ENCODE measurements at regions not wholly inside any gene's neighbourhood (a gene's known extent, or its start where the extent isn't known, plus 50 kb on each side); places are given as distances from the start of the nearest gene placed in this dataset.

- no peak overlapping the region for H3K27ac ChIP-seq (ENCODE audit: insufficient read depth, low read length)
- H3K27me3 ChIP-seq (ENCODE audit: control insufficient read depth, insufficient read depth, low read length) = peaks cover 29% of the 10 kb centered on the region
- no peak overlapping the region for H2AK9ac ChIP-seq (replicated peaks; ENCODE audit: low read depth, low read length, poor library complexity)
- no peaks in the 10 kb centered on the region; the same call in 1 of the 2 replicates for H3K4me1 ChIP-seq (ENCODE audit: control insufficient read depth, insufficient read depth, low read length)
- CTCF ChIA-PET = no interaction called here
- H4K8ac ChIP-seq (ENCODE audit: low read depth in 2 of 2, low read length in 2 of 2) = no peak overlapping the region
- H3K23ac ChIP-seq (ENCODE audit: low read depth, low read length) = no peak overlapping the region
- intact Hi-C loops (cut with micrococcal nuclease) (no loop called here), dilution Hi-C loops (cut with HindIII; ENCODE audit: low sequenced_read_pairs, unreplicated experiment) (no loop called here), in situ Hi-C loops (cut with MboI; ENCODE audit: low sequenced_read_pairs) (no loop called here)
- H4K20me1 ChIP-seq (ENCODE audit: insufficient read depth, low read length) = no peaks in the 10 kb centered on the region
- no peak overlapping the region for H4K91ac ChIP-seq (ENCODE audit: insufficient read depth, low read depth, low read length)
- H2BK120ac ChIP-seq (ENCODE audit: low read depth, low read length) = no peak overlapping the region
- no peak for ATAC-seq (ENCODE audit: low read depth)
- no peak overlapping the region for H3K18ac ChIP-seq (ENCODE audit: low read depth, low read length)
- no peak overlapping the region for H2BK5ac ChIP-seq (ENCODE audit: low read depth, low read length, poor library complexity, severe bottlenecking)
- H3K56ac ChIP-seq (ENCODE audit: extremely low read depth, insufficient read depth, low read length) = no peak overlapping the region
- H4K5ac ChIP-seq (ENCODE audit: low read depth, low read length) = no peak overlapping the region
- no peak overlapping the region for H3K4ac ChIP-seq (ENCODE audit: low read depth, low read length)
- no TSS peak for BruUV-seq (replicated peaks)
- H2AFZ ChIP-seq (replicated peaks; ENCODE audit: low read length, poor library complexity) = no peak overlapping the region
- H2BK20ac ChIP-seq (ENCODE audit: low read depth, low read length) = no peak overlapping the region
- TF ChIP-seq CHD1 (IDR thresholded peaks at IDR 0.05; ENCODE audit: low read depth, low read length) (no peak), ELK1 (IDR thresholded peaks at IDR 0.05; ENCODE audit: borderline replicate concordance, low read depth, low read length) (no peak), CTCF (conservative IDR thresholded peaks at IDR 0.05; ENCODE audit: low read depth, low read length) (no peak), MXI1 (IDR thresholded peaks at IDR 0.05; ENCODE audit: borderline replicate concordance, low read depth, low read length) (no peak), RAD21 (IDR thresholded peaks at IDR 0.05; ENCODE audit: low read length) (no peak), MAZ (IDR thresholded peaks at IDR 0.05; ENCODE audit: borderline replicate concordance, low read depth, low read length) (no peak), USF2 (IDR thresholded peaks at IDR 0.05; ENCODE audit: low read depth, low read length) (no peak), BHLHE40 (IDR thresholded peaks at IDR 0.05; ENCODE audit: low read depth, low read length) (no peak), NFE2L2 (IDR thresholded peaks at IDR 0.05; ENCODE audit: low read depth, low read length) (no peak), POLR2A (IDR thresholded peaks at IDR 0.05; ENCODE audit: low read depth, low read length) (no peak), SMC3 (IDR thresholded peaks at IDR 0.05; ENCODE audit: low read depth, low read length) (no peak), FOS (IDR thresholded peaks at IDR 0.05; ENCODE audit: low read depth, low read length) (no peak), RFX5 (IDR thresholded peaks at IDR 0.05; ENCODE audit: low read depth, low read length) (no peak), MAFK (IDR thresholded peaks at IDR 0.05; ENCODE audit: low read depth, low read length) (no peak), RCOR1 (IDR thresholded peaks at IDR 0.05; ENCODE audit: insufficient replicate concordance, low read length) (no peak), CEBPB (IDR thresholded peaks at IDR 0.05; ENCODE audit: low read depth, low read length) (no peak)
- POLR2A ChIA-PET (ENCODE audit: unreplicated experiment) = interaction anchor here (0.6 kb wide), 1 partner anchor 251 kb away, joined by 3 read pairs; no protein-coding TSS in a partner anchor
- H3K9me3 ChIP-seq (ENCODE audit: control insufficient read depth, insufficient read depth, low read length) = no peaks in the 10 kb centered on the region
- H3K4me2 ChIP-seq (ENCODE audit: low read depth, low read length) = no peak overlapping the region
- no peak overlapping the region for H3K4me3 ChIP-seq (ENCODE audit: insufficient read depth, low read depth, low read length)
- 60% methylated on average over 1 of the region's 3 CpGs; no CpG with 5 or more reads in 1 of the 2 experiments for WGBS, 2 experiments (ENCODE audit: extremely low coverage in 2 of 2, insufficient read length in 1 of 2)
- DNase-seq = no peak
- no peak overlapping the region for H3K14ac ChIP-seq (replicated peaks; ENCODE audit: low read depth, low read length)
- no peaks in the 10 kb centered on the region for H3K36me3 ChIP-seq (ENCODE audit: control insufficient read depth, insufficient read depth, low read length)
- no peaks in the 10 kb centered on the region for H3K79me1 ChIP-seq (ENCODE audit: low read depth in 1 of 2, low read length in 2 of 2)
- H2AK5ac ChIP-seq (ENCODE audit: low read depth, low read length) = no peak overlapping the region
- H3K9me1 ChIP-seq (ENCODE audit: insufficient read depth, low read length) = no peaks in the 10 kb centered on the region
- no peak overlapping the region for H3K9ac ChIP-seq (ENCODE audit: low read depth, low read length)
- no peak overlapping the region for H2BK15ac ChIP-seq (ENCODE audit: low read depth, low read length)
Observed at GRCh38 chr2:106021662-106022028, 172.5 kb downstream of the UXS1 start.
